ENCODE measurements at regions not wholly inside any gene's neighbourhood (a gene's known extent, or its start where the extent isn't known, plus 50 kb on each side); places are given as distances from the start of the nearest gene placed in this dataset.

DNA sequence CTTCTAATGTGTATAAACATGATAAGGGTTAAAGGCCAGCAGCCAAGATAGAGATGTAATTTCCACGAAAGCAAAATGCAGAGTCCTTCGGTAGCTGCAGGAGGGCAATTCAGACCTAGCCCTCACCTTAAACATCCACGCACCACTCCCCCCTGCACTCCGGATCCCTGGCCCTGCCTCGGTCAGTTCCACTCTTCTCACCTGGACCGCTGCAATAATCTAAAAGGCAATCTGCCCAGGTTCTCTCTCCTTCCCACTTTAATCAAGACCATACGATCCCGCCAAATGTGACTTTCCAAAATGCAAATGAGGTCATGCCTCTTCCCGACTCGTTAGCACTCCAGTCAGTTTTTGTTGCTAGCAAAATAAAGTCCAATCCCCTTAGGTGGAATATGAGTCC lies 485.2 kb downstream of the EIPR1 start:
- Mint-ChIP-seq H3K4me1 (peaks cover 0 to 1% (median 0%) of the 10 kb centered on the region in 4 donors), H3K4me3 (no peak overlapping the region), H3K9me3 (no peaks in the 10 kb centered on the region), H3K36me3 (no peaks in the 10 kb centered on the region), H3K27me3 (peaks cover 0 to 21% (median 6%) of the 10 kb centered on the region in 5 donors), H3K27ac (no peak overlapping the region)
- ATAC-seq (no peak), DNase-seq (no peak)
- POLR2A ChIA-PET = no interaction called here

DNA sequence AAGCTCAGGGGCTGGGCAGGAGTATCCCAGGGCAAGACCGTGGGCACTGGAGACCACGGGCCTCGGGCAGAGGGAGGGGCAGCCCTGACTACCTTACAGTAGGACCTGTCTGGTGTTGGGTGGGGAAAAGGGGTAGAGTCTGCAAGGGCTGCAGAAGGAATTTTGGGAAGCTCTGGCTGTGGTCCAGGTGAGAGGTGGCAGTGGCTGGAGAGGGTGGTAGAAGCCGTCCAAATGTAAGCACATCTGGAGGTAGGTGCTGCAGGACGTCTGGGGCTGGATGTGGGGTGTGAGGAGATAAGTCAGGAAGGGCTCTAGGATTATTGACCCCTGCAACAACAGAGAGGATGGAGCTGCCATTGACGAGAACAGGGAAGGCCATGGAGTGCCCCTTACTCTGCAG lies 486.7 kb downstream of the EIPR1 start:
- DNase-seq = no peak
- Mint-ChIP-seq H3K36me3 (no peaks in the 10 kb centered on the region), H3K27me3 (peaks cover 3 to 25% (median 13%) of the 10 kb centered on the region in 5 donors), H3K4me1 (no peaks in the 10 kb centered on the region), H3K4me3 (no peak overlapping the region), H3K9me3 (no peaks in the 10 kb centered on the region), H3K27ac (no peak overlapping the region)
- POLR2A ChIA-PET = no interaction called here
- no peak for ATAC-seq

DNA sequence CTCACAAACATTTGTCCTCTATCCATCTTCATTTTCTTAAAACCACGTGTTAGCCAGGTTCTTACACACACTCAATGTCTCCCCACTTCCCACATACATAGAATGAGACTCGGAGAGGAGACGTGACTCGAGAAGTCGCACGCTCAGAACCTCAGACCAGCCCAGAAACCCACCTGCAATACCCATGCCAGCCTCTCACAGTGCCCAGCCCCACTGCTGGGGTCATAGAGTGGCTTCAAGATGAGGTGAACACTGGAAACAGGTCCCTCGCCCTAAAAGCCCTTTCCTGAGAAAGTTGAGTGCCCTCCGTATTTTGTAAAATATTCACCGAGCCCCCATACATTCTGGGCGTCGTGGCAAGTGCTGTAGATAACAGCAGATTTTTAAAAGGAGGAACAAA lies 487.4 kb downstream of the EIPR1 start:
- DNase-seq (no peak), ATAC-seq (no peak)
- no peak overlapping the region for H3K27ac Mint-ChIP-seq
- H3K27me3 Mint-ChIP-seq = peaks cover 3 to 25% (median 13%) of the 10 kb centered on the region in 5 donors
- H3K4me3 Mint-ChIP-seq = no peak overlapping the region
- no peaks in the 10 kb centered on the region for H3K9me3 Mint-ChIP-seq
- no peaks in the 10 kb centered on the region for H3K36me3 Mint-ChIP-seq
- POLR2A ChIA-PET = no interaction called here
- H3K4me1 Mint-ChIP-seq = no peaks in the 10 kb centered on the region

DNA sequence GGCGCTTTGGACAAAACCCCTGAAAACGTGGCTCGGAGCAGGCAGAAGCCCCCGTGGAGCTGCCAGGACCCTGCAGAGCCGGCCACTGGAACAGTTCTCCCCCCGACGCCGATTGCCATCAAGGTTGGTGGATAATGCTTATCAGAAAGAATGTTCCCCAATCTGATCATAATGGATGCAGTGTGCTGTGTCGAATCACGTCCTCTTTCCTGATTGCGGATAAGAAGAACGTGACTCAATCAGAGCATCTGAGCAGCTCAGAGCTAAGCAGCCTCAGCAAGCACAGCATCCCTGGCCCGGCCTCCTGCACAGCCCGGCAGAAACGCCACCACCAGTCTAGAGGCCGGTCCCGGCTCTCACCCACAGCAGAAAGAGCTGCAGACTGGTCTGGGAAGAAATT lies 488.0 kb downstream of the EIPR1 start:
- no peak overlapping the region for H3K4me3 Mint-ChIP-seq
- DNase-seq = no peak
- H3K27me3 Mint-ChIP-seq = peaks cover 3 to 25% (median 13%) of the 10 kb centered on the region in 5 donors
- no peaks in the 10 kb centered on the region for H3K4me1 Mint-ChIP-seq
- H3K27ac Mint-ChIP-seq = no peak overlapping the region
- no peaks in the 10 kb centered on the region for H3K36me3 Mint-ChIP-seq
- no peak for ATAC-seq
- H3K9me3 Mint-ChIP-seq = no peaks in the 10 kb centered on the region
- POLR2A ChIA-PET = no interaction called here

DNA sequence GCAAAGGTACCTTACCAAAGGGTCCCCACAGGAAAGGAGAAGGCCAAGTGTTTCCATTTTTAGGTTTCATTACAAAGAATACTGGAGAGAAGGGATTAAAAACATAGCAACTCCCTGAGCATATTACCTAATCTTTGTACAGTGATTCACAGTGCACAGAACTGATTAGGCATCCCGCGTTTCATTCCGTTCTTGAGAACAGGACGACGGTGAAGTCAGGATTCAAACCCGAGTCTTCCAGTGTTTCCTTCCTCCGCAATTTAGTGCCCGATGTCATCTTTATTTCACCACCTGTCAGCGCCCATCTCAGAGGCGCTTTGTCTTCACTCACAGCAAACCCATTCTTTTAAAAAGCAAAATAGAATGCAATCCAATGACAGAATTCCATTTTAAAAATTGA lies 488.5 kb downstream of the EIPR1 start:
- H3K27me3 Mint-ChIP-seq = peaks cover 3 to 25% (median 13%) of the 10 kb centered on the region in 5 donors
- H3K4me3 Mint-ChIP-seq = no peak overlapping the region
- H3K36me3 Mint-ChIP-seq = no peaks in the 10 kb centered on the region
- DNase-seq (no peak), ATAC-seq (no peak)
- POLR2A ChIA-PET = no interaction called here
- H3K9me3 Mint-ChIP-seq = no peaks in the 10 kb centered on the region
- H3K4me1 Mint-ChIP-seq = no peaks in the 10 kb centered on the region
- no peak overlapping the region for H3K27ac Mint-ChIP-seq

DNA sequence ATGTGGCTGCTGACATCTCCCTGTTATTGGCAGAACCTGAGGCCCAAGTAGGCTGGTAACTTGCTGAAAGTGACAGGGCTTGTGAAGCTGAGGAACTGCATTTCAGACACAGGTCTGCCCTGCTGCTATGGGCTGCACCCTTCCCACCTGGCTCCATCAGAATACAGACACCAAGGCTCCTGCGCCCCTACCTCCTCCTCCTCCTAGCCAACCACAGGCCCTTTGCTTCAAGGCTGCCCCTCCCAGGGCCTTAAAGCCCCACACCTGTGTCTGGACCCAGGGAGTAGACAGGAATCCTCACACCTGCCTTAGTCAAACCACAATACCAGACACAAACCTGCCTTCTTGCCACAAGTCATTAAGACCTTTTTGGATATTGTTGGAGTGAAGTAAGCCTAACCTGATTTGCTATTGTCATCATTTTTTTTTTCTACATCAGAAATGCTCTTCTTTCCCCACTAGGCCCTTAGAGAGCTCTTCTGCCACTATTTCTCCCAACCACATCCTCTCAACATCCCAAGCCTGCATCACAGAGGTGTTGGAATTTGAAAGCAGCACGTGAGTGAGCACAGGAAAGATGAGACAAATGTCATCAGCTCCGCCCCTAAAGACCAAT lies 489.7 kb downstream of the EIPR1 start:
- no peak for ATAC-seq
- POLR2A ChIA-PET = no interaction called here
- no peak for DNase-seq
- Mint-ChIP-seq H3K36me3 (peaks cover 0 to 6% (median 0%) of the 10 kb centered on the region in 3 donors), H3K4me3 (no peak overlapping the region), H3K27me3 (peaks cover 8 to 30% (median 13%) of the 10 kb centered on the region in 5 donors), H3K4me1 (no peaks in the 10 kb centered on the region), H3K9me3 (peaks cover 0 to 11% (median 5%) of the 10 kb centered on the region in 9 donors), H3K27ac (no peak overlapping the region)

DNA sequence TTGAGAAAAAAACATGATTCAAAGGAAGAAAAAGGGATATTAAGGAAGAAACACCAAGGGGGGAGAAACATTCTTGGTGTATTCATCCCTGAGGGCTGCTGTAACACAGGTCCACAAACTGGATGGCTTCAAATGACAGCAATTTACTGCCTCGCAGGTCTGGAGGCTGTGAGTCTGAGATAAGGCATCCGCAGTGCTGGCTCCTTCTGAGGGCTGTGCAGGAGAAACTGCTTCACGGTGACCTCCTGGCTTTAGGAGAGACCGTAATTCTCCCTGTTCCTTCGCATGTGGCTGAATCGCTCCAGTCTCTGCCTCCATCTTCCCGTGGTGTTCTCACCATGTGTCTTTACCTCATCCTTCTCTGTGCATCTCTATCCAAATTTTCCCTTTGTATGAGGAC lies 490.7 kb downstream of the EIPR1 start:
- DNase-seq (no peak), ATAC-seq (no peak)
- POLR2A ChIA-PET = no interaction called here
- Mint-ChIP-seq H3K4me3 (no peak overlapping the region), H3K9me3 (peaks cover 0 to 19% (median 8%) of the 10 kb centered on the region in 9 donors), H3K27me3 (peaks cover 10 to 32% (median 13%) of the 10 kb centered on the region in 5 donors), H3K27ac (no peak overlapping the region), H3K4me1 (no peaks in the 10 kb centered on the region), H3K36me3 (peaks cover 0 to 8% (median 0%) of the 10 kb centered on the region in 3 donors)

DNA sequence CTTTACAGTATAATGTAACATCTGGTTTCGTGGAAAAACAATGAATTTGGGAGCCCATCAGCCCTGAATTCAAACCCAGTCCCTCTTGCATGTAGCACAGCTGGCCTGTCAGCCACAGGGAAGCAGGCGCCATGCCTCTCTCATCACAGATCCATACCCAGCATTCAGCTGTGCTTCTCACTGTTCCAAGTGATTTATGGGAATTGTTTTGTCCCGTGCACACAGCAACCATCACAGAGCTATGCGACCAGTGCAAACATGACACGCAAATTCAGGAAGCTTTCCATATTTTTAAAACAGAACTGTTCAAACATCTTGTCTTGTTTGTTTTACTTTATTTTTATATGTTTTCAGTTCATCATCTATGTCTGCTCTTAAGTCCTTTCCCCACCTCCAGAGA lies 496.1 kb downstream of the EIPR1 start:
- Mint-ChIP-seq H3K36me3 (peaks cover 0 to 8% (median 0%) of the 10 kb centered on the region in 3 donors), H3K27ac (peak overlapping the region in 1 of 10 donors; percentile 19), H3K4me3 (no peak overlapping the region), H3K9me3 (peaks cover 0 to 19% (median 8%) of the 10 kb centered on the region in 9 donors), H3K27me3 (peaks cover 0 to 7% (median 3%) of the 10 kb centered on the region in 5 donors), H3K4me1 (peaks cover 0 to 18% (median 0%) of the 10 kb centered on the region in 4 donors)
- ATAC-seq (no peak), DNase-seq (no peak)
- POLR2A ChIA-PET = no interaction called here

DNA sequence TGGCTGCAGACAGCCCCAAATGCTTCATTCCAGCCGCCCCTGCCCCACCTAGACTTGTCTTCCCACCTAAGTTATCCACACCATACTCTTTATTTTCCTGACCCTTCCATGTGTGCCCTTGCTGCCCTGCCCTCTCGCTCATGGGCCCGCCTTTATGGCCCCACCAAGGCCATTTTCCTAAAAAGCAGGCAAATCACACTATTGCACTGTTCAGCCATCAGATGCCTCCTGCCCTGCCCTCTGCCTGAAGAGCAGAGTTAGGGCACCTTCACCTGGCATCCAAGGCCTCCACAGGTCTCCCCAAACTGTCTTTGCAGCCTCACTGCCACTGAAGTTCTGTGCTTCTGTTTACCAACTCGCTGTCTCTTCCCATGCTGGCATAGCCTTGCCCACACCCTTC lies 496.7 kb downstream of the EIPR1 start:
- Mint-ChIP-seq H3K9me3 (peaks cover 0 to 19% (median 8%) of the 10 kb centered on the region in 9 donors), H3K4me3 (no peak overlapping the region), H3K36me3 (peaks cover 0 to 8% (median 0%) of the 10 kb centered on the region in 3 donors), H3K27me3 (peaks cover 0 to 7% (median 0%) of the 10 kb centered on the region in 5 donors), H3K27ac (peak overlapping the region in 2 of 10 donors; percentile 4 to 63), H3K4me1 (peaks cover 0 to 18% (median 0%) of the 10 kb centered on the region in 4 donors)
- POLR2A ChIA-PET = no interaction called here
- no peak for DNase-seq
- ATAC-seq = no peak

DNA sequence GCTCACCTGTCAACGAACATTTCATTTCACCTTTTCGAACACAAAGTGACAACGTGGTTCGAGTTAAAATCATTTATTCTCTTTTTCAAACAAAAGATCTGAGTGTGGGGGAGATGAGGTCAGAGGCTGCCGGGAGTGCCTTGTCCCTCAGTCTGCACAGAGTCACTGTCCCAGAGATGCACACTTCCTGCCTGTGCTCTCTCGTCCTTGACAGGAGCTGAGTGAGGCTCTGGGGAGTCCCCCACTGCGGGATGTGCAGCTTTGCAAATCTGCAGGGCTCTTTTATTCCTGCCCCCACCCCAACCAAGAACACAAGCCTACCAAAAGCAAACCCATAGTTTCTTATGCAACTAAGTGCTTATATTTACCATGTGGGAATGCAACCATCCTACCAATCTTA lies 497.8 kb downstream of the EIPR1 start:
- Mint-ChIP-seq H3K27ac (no peak overlapping the region), H3K4me1 (peaks cover 0 to 18% (median 0%) of the 10 kb centered on the region in 4 donors), H3K36me3 (peaks cover 0 to 8% (median 0%) of the 10 kb centered on the region in 3 donors), H3K4me3 (no peak overlapping the region), H3K9me3 (peaks cover 0 to 19% (median 8%) of the 10 kb centered on the region in 9 donors), H3K27me3 (peaks cover 0 to 7% (median 0%) of the 10 kb centered on the region in 5 donors)
- no peak for ATAC-seq
- POLR2A ChIA-PET = no interaction called here
- DNase-seq = no peak

DNA sequence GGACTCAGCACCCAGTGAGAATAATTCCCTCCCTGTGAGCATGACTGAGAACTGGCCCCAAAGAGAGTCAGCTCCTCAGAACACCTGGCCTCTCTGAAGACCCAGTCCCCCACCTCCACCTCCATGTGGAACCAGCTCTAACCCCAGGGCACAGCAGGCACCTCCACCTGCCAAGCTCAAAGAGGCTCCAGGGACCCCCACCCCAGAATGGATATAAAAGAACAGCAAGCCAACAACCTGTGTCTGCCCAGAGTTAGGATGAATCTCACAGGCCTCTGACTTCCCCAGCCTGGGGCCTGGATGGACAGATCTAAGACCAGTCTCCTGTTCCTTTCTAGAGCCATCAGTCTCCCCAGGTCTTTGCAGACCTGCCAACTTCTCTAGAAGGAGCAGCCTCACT lies 498.5 kb downstream of the EIPR1 start:
- ATAC-seq = no peak
- H3K4me1 Mint-ChIP-seq = peaks cover 0 to 18% (median 0%) of the 10 kb centered on the region in 4 donors
- peaks cover 0 to 7% (median 0%) of the 10 kb centered on the region in 5 donors for H3K27me3 Mint-ChIP-seq
- no peak overlapping the region for H3K4me3 Mint-ChIP-seq
- peaks cover 0 to 8% (median 0%) of the 10 kb centered on the region in 3 donors for H3K36me3 Mint-ChIP-seq
- H3K9me3 Mint-ChIP-seq = peaks cover 0 to 19% (median 8%) of the 10 kb centered on the region in 9 donors
- POLR2A ChIA-PET = no interaction called here
- DNase-seq = no peak
- no peak overlapping the region for H3K27ac Mint-ChIP-seq

DNA sequence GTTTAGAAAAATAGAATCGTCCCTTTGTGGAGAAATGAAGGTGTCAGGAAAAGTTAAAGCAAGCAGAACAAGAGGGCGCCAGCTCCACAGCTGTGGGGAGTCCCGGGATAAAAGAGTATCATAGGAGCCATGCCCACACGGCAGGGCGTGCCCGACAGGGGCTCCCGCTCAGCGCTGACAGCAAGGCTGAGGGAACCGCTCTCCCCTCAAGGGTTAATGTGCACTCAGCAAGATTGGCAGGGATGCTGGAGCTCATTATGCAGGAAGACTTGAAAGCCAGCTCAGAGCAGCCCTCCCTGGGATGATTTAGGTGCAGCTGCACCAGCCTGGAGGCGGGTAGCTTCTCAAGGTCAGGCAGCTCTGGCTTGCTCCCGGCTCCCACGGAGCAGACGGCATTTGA lies 500.2 kb downstream of the EIPR1 start:
- H3K27ac Mint-ChIP-seq = no peak overlapping the region
- ATAC-seq (no peak), DNase-seq (no peak)
- POLR2A ChIA-PET = no interaction called here
- no peaks in the 10 kb centered on the region for H3K27me3 Mint-ChIP-seq
- no peak overlapping the region for H3K4me3 Mint-ChIP-seq
- peaks cover 0 to 3% (median 0%) of the 10 kb centered on the region in 9 donors for H3K9me3 Mint-ChIP-seq
- H3K4me1 Mint-ChIP-seq = peaks cover 0 to 18% (median 0%) of the 10 kb centered on the region in 4 donors
- H3K36me3 Mint-ChIP-seq = no peaks in the 10 kb centered on the region

DNA sequence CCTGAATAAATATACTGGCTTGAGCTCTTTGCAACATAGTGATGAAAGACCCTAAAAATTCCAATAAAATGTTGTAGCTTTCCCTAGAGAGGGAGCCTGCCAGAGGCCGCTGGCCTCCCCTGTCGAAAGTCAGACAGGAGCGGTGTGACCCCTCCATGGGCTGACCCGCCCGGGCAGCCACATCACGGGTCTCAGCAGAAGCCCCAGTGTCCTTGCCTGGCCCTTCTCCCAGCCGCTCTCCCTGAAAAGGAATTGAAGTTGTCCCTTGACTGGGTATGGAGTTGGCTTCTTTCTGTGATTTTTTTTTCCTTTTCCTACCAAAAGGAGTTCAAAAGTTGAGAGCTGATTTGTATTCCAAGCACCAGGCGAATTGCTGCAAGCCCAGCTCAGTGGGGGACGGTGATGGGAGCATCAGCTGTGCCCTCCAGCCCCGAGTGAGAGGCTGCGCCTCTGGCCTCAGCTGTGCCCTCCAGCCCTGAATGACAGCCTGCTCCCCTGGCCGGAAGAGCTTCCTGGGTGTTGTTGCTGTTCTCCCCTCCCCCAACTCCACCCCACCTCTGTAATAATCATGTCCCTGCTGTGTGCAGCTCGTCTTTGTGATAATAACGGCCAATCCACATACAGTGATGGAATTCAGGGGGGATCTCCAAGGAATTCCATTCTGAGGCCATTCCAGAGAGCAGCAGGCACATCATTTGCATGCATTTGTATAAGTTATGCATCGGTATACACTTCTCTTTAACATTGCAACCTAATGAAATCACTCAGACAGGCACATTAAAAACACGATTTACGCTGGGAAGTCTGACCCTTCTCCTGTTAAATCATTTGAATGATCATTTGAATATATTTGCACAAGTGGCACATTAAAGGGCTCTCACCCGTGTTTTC lies 501.0 kb downstream of the EIPR1 start:
- no peaks in the 10 kb centered on the region for H3K36me3 Mint-ChIP-seq
- H3K27me3 Mint-ChIP-seq = no peaks in the 10 kb centered on the region
- H3K4me3 Mint-ChIP-seq = no peak overlapping the region
- no peaks in the 10 kb centered on the region for H3K9me3 Mint-ChIP-seq
- ATAC-seq = no peak
- DNase-seq = no peak
- no peak overlapping the region for H3K27ac Mint-ChIP-seq
- POLR2A ChIA-PET = no interaction called here
- H3K4me1 Mint-ChIP-seq = peaks cover 0 to 15% (median 0%) of the 10 kb centered on the region in 4 donors

Data from naive thymus-derived CD8-positive, alpha-beta T cell (primary cell).